Ascending aorta (tissue), 2 donors: ENCODE measurements at regions not wholly inside any gene's neighbourhood (a gene's known extent, or its start where the extent isn't known, plus 50 kb on each side); places are given as distances from the start of the nearest gene placed in this dataset.
A peak's percentile ranks its signal among the peaks of the same experiment; 100 is the strongest.

Source experiments
- DNase-seq, 2 donors: peaks; one replicate each; pipeline ENCODE4 v3.0.0-alpha.2; 2019; ENCODE audit warnings: low spot score in 2 of 2
- H3K27ac ChIP-seq, 2 donors: fragments of 200-600 bp; sonication (generic); one replicate each; pipeline ENCODE4 v1.5.1; 2016 to 2017; ENCODE audit warnings: mild to moderate bottlenecking in 1 of 2
- H3K27me3 ChIP-seq: fragments of 200-600 bp; sonication (generic); one replicate; pipeline ENCODE4 v1.5.1; 2017
- H3K36me3 ChIP-seq, 2 donors: fragments of 200-600 bp; sonication (generic); one replicate each; pipeline ENCODE4 v1.5.1; 2016
- H3K4me1 ChIP-seq, 2 donors: fragments of 200-600 bp; sonication (generic); one replicate each; pipeline ENCODE4 v1.5.1; 2016 to 2017; ENCODE audit warnings: mild to moderate bottlenecking in 1 of 2
- H3K4me3 ChIP-seq, 2 donors: fragments of 200-600 bp; sonication (generic); one replicate each; pipeline ENCODE4 v1.5.1; 2016 to 2017; ENCODE audit warnings: mild to moderate bottlenecking in 1 of 2
- H3K9me3 ChIP-seq, 2 donors: fragments of 200-600 bp; sonication (generic); one replicate each; pipeline ENCODE4 v1.5.1; 2016
- CTCF ChIP-seq, 3 experiments: fragments of 200-600 bp in 2 of 3; fragments of 450-650 bp in 1 of 3; sonication (generic) in 2 of 3; IDR thresholded peaks; one replicate each; pipeline ENCODE4 v1.5.1; 2016 to 2019; ENCODE audit warnings: antibody characterized with exemption in 3 of 3, mild to moderate bottlenecking in 1 of 3, moderate library complexity in 1 of 3
- intact Hi-C: fragments of 100-400 bp; cut with DNase I; formaldehyde crosslinking; loops from one replicate; pipeline ENCODE4 v1.15.1; 2023

- no peaks in the 10 kb centered on the region for H3K36me3 ChIP-seq
- no peaks in the 10 kb centered on the region for H3K4me1 ChIP-seq
- DNase-seq: no peak
- intact Hi-C loops: no loop called here
- H3K27me3 ChIP-seq: no peaks in the 10 kb centered on the region
- H3K27ac ChIP-seq: no peak overlapping the region
- H3K4me3 ChIP-seq: no peak overlapping the region
- H3K9me3 ChIP-seq: no peaks in the 10 kb centered on the region
- TF ChIP-seq CTCF (IDR thresholded peaks at IDR 0.05): no peak
These were observed 70.0 kb upstream of the THUMPD2 start for GRCh38 chr2:39849064-39849463.

DNA sequence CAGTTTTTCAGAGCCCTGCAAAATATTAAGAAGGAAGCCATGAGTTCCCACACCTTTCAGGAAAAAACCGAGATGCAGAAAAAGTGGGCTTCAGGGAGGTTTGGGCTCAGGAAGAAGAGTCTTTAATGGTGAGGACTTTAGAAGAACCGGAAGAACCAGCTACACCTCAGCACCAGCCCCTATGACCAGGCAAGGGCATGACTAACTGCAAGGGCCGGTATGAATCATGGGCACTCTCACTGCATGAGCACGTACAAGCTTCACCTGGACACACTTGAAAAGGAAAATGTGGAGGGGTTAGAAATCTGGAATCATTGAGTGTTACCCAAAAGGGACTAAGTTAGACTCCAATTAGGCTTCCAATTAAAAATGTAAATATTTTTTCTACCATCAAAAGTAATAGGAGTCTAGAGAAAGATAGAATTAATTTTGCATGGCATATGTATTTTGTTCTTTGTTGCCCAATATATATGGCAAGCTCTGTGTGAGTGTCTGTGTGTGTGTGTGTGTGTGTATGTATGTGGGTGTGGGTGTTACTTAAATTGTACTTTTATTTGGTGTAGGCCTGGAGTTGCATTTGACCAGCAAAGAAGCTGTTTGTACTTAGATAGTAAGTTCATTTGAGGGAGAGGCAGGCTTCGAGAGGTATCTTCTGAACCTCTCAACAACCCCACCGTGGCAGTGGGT is 66.5 kb upstream of the THUMPD2 start:
- H3K36me3 ChIP-seq: no peaks in the 10 kb centered on the region
- H3K27ac ChIP-seq: no peak overlapping the region
- H3K4me1 ChIP-seq: no peaks in the 10 kb centered on the region
- no peaks in the 10 kb centered on the region for H3K9me3 ChIP-seq
- no peaks in the 10 kb centered on the region for H3K27me3 ChIP-seq
- H3K4me3 ChIP-seq: no peak overlapping the region
- no peak for DNase-seq
- intact Hi-C loops: no loop called here
- TF ChIP-seq CTCF (IDR thresholded peaks at IDR 0.05): no peak

- Histone ChIP-seq H3K36me3 (no peaks in the 10 kb centered on the region), H3K27me3 (no peaks in the 10 kb centered on the region), H3K27ac (no peak overlapping the region), H3K4me1 (no peaks in the 10 kb centered on the region), H3K9me3 (peaks cover 7 to 19% of the 10 kb centered on the region in 2 donors), H3K4me3 (no peak overlapping the region)
- intact Hi-C loops: no loop called here
- DNase-seq: no peak
- no peak for TF ChIP-seq CTCF (IDR thresholded peaks at IDR 0.05)
These were observed 60.3 kb upstream of the THUMPD2 start for GRCh38 chr2:39839261-39839848.

- no peak for DNase-seq
- no peak for TF ChIP-seq CTCF (IDR thresholded peaks at IDR 0.05)
- H3K4me3 ChIP-seq: no peak overlapping the region
- no peak overlapping the region for H3K27ac ChIP-seq
- H3K36me3 ChIP-seq: no peaks in the 10 kb centered on the region
- H3K9me3 ChIP-seq: peaks cover 7 to 19% of the 10 kb centered on the region in 2 donors
- no peaks in the 10 kb centered on the region for H3K27me3 ChIP-seq
- H3K4me1 ChIP-seq: no peaks in the 10 kb centered on the region
- intact Hi-C loops: no loop called here
These were observed 59.5 kb upstream of the THUMPD2 start for GRCh38 chr2:39838589-39838988.

- no peaks in the 10 kb centered on the region for H3K36me3 ChIP-seq
- H3K27ac ChIP-seq: no peak overlapping the region
- H3K9me3 ChIP-seq: peaks cover 7 to 19% of the 10 kb centered on the region in 2 donors
- intact Hi-C loops: no loop called here
- no peaks in the 10 kb centered on the region for H3K4me1 ChIP-seq
- no peak for DNase-seq
- TF ChIP-seq CTCF (IDR thresholded peaks at IDR 0.05): peak in 1 of 3 experiments; percentile 49
- no peak overlapping the region for H3K4me3 ChIP-seq
- no peaks in the 10 kb centered on the region for H3K27me3 ChIP-seq
These were observed 58.9 kb upstream of the THUMPD2 start for GRCh38 chr2:39837856-39838453.
